GM18498 (cell line): ENCODE measurements at regions not wholly inside any gene's neighbourhood (a gene's known extent, or its start where the extent isn't known, plus 50 kb on each side); places are given as distances from the start of the nearest gene placed in this dataset.
"Not testable (repeated sequence)": the region's sequence is repeated elsewhere in the genome, so short reads cannot be mapped to it uniquely, and the experiment has no call there.

Experiments
- ATAC-seq: cut with Tn5 transposase; IDR thresholded peaks from one replicate; pipeline ENCODE4 v1.9.1; 2021; ENCODE audit warnings: mild to moderate bottlenecking, moderate library complexity; ENCODE audit not compliant: unreplicated experiment

GRCh38 chr6:85212794-85213193 lies 237.1 kb upstream of the NT5E start:
- ATAC-seq: not testable (repeated sequence)

GRCh38 chr6:85195243-85195642 lies 254.6 kb upstream of the NT5E start:
- ATAC-seq: no peak

- no peak for ATAC-seq
Measured at GRCh38 chr6:85193339-85193738, 256.5 kb upstream of the NT5E start.

GRCh38 chr6:85192596-85192995 lies 257.3 kb upstream of the NT5E start:
- no peak for ATAC-seq

GRCh38 chr6:85192186-85192585 lies 257.7 kb upstream of the NT5E start:
- no peak for ATAC-seq

- ATAC-seq: no peak
Measured at GRCh38 chr6:85191656-85192055, 258.2 kb upstream of the NT5E start.

- no peak for ATAC-seq
Measured at GRCh38 chr6:85186546-85187175, 263.2 kb upstream of the NT5E start.

- no peak for ATAC-seq
Measured at GRCh38 chr6:85185977-85186376, 263.9 kb upstream of the NT5E start.

GRCh38 chr6:85183841-85184240 lies 266.0 kb upstream of the NT5E start:
- ATAC-seq: no peak

GRCh38 chr6:85172705-85173104 lies 277.2 kb upstream of the NT5E start:
- no peak for ATAC-seq

- ATAC-seq: no peak
Measured at GRCh38 chr6:85172161-85172560, 277.7 kb upstream of the NT5E start.

- ATAC-seq: no peak
Measured at GRCh38 chr6:85169189-85169588, 280.7 kb upstream of the NT5E start.

- ATAC-seq: no peak
Measured at GRCh38 chr6:85168146-85168545, 281.7 kb upstream of the NT5E start.

- ATAC-seq: no peak
Measured at GRCh38 chr6:85166114-85166741, 283.7 kb upstream of the NT5E start.

GRCh38 chr6:85163156-85164080 lies 286.5 kb upstream of the NT5E start:
- no peak for ATAC-seq

- no peak for ATAC-seq
Measured at GRCh38 chr6:85157311-85157710, 292.6 kb upstream of the NT5E start.

- no peak for ATAC-seq
Measured at GRCh38 chr6:85143676-85144075, 306.2 kb upstream of the NT5E start.

GRCh38 chr6:85137865-85138264 lies 312.0 kb upstream of the NT5E start:
- ATAC-seq: no peak

GRCh38 chr6:85136310-85136709 lies 313.6 kb upstream of the NT5E start:
- ATAC-seq: no peak

- ATAC-seq: no peak
Measured at GRCh38 chr6:85135376-85136094, 314.3 kb upstream of the NT5E start.

GRCh38 chr6:85134172-85134571 lies 315.7 kb upstream of the NT5E start:
- no peak for ATAC-seq
